SK-N-SH (cell line): ENCODE measurements at regions not wholly inside any gene's neighbourhood (a gene's known extent, or its start where the extent isn't known, plus 50 kb on each side); places are given as distances from the start of the nearest gene placed in this dataset.

Source experiments
- EP300 ChIP-seq, 2 experiments: IDR thresholded peaks; 2 replicates each; pipeline versions ENCODE4 v1.4.0 to v1.6.1; 2012; ENCODE audit warnings: borderline replicate concordance in 1 of 2, low read depth in 1 of 2, low read length in 1 of 2
- EZH2phosphoT487 ChIP-seq: fragments of 200-600 bp; sonication (generic); IDR thresholded peaks from 2 replicates; pipeline ENCODE4 v1.6.1; 2017; ENCODE audit warnings: low read depth, mixed run types, mild to moderate bottlenecking, antibody characterized with exemption, moderate library complexity, borderline replicate concordance
- GABPA ChIP-seq: IDR thresholded peaks from 2 replicates; pipeline ENCODE4 v1.4.0; 2012; ENCODE audit warnings: low read depth, mild to moderate bottlenecking
- POLR2AphosphoS5 ChIP-seq: IDR thresholded peaks from 2 replicates; pipeline ENCODE4 v1.6.1; 2012; ENCODE audit warnings: low read depth, low read length
- SIN3A ChIP-seq: IDR thresholded peaks from 2 replicates; pipeline ENCODE4 v1.6.1; 2012; ENCODE audit warnings: low read depth, mild to moderate bottlenecking, low read length, moderate library complexity, borderline replicate concordance
- SMC3 ChIP-seq: IDR thresholded peaks from 2 replicates; pipeline ENCODE4 v1.6.1; 2012; ENCODE audit warnings: low read depth, low read length, improper control_type of control experiment
- TAF1 ChIP-seq: IDR thresholded peaks from 2 replicates; pipeline ENCODE4 v1.6.1; 2012; ENCODE audit warnings: low read depth, mild to moderate bottlenecking, low read length, moderate library complexity, borderline replicate concordance
- YY1 ChIP-seq: IDR thresholded peaks from 2 replicates; pipeline ENCODE4 v1.4.0; 2012; ENCODE audit warnings: low read depth, mild to moderate bottlenecking
- TF ChIP-seq, protein P1 (sequence below): IDR thresholded peaks from 2 replicates; pipeline ENCODE4 v1.6.1; 2012; ENCODE audit warnings: mild to moderate bottlenecking, low read depth, low read length, moderate library complexity
- TF ChIP-seq, protein P2 (sequence below): fragments of 200-600 bp; sonication (generic); IDR thresholded peaks from 2 replicates; pipeline ENCODE4 v1.6.1; 2017; ENCODE audit warnings: antibody characterized with exemption, mild to moderate bottlenecking, moderate library complexity
- TF ChIP-seq, protein P3 (sequence below): fragments of 150-350 bp; IDR thresholded peaks from 2 replicates; pipeline ENCODE4 v1.6.1; 2017; ENCODE audit warnings: antibody characterized with exemption, low read length, low read depth, borderline replicate concordance

DNA sequence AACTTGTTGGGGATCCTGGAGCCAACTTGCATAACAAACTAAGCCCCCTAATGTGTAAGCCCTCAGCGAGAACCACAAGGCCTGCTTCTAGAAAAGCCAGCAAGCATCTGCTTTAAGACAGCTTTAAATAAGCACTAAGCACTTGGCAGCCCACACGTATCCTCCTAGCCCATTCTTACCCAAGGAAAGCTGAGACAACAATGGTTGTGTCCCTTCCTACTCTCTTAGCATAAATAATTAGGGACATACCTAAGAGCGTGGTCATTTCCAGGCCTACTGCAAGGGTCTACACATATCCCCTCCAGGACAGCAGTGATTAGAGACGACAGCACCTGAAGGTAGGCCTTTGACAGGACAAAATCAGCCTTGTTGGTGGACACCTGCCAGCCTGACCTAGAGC is 322.8 kb upstream of the PPARGC1A start:
- TF ChIP-seq, protein P1, sequence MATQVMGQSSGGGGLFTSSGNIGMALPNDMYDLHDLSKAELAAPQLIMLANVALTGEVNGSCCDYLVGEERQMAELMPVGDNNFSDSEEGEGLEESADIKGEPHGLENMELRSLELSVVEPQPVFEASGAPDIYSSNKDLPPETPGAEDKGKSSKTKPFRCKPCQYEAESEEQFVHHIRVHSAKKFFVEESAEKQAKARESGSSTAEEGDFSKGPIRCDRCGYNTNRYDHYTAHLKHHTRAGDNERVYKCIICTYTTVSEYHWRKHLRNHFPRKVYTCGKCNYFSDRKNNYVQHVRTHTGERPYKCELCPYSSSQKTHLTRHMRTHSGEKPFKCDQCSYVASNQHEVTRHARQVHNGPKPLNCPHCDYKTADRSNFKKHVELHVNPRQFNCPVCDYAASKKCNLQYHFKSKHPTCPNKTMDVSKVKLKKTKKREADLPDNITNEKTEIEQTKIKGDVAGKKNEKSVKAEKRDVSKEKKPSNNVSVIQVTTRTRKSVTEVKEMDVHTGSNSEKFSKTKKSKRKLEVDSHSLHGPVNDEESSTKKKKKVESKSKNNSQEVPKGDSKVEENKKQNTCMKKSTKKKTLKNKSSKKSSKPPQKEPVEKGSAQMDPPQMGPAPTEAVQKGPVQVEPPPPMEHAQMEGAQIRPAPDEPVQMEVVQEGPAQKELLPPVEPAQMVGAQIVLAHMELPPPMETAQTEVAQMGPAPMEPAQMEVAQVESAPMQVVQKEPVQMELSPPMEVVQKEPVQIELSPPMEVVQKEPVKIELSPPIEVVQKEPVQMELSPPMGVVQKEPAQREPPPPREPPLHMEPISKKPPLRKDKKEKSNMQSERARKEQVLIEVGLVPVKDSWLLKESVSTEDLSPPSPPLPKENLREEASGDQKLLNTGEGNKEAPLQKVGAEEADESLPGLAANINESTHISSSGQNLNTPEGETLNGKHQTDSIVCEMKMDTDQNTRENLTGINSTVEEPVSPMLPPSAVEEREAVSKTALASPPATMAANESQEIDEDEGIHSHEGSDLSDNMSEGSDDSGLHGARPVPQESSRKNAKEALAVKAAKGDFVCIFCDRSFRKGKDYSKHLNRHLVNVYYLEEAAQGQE, result no peak
- TF ChIP-seq, protein P2, sequence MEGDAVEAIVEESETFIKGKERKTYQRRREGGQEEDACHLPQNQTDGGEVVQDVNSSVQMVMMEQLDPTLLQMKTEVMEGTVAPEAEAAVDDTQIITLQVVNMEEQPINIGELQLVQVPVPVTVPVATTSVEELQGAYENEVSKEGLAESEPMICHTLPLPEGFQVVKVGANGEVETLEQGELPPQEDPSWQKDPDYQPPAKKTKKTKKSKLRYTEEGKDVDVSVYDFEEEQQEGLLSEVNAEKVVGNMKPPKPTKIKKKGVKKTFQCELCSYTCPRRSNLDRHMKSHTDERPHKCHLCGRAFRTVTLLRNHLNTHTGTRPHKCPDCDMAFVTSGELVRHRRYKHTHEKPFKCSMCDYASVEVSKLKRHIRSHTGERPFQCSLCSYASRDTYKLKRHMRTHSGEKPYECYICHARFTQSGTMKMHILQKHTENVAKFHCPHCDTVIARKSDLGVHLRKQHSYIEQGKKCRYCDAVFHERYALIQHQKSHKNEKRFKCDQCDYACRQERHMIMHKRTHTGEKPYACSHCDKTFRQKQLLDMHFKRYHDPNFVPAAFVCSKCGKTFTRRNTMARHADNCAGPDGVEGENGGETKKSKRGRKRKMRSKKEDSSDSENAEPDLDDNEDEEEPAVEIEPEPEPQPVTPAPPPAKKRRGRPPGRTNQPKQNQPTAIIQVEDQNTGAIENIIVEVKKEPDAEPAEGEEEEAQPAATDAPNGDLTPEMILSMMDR, result no peak
- TF ChIP-seq EP300 (IDR thresholded peaks at IDR 0.05; ENCODE audit: borderline replicate concordance in 1 of 2, low read depth in 1 of 2, low read length in 1 of 2), result no peak
- no peak for TF ChIP-seq GABPA
- no peak for TF ChIP-seq TAF1
- TF ChIP-seq EZH2phosphoT487, result no peak
- no peak for TF ChIP-seq YY1
- TF ChIP-seq, protein P3, sequence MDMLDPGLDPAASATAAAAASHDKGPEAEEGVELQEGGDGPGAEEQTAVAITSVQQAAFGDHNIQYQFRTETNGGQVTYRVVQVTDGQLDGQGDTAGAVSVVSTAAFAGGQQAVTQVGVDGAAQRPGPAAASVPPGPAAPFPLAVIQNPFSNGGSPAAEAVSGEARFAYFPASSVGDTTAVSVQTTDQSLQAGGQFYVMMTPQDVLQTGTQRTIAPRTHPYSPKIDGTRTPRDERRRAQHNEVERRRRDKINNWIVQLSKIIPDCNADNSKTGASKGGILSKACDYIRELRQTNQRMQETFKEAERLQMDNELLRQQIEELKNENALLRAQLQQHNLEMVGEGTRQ, result no peak
- no peak for TF ChIP-seq POLR2AphosphoS5
- TF ChIP-seq SIN3A, result no peak
- TF ChIP-seq SMC3, result no peak
